ENCODE measurements at regions not wholly inside any gene's neighbourhood (a gene's known extent, or its start where the extent isn't known, plus 50 kb on each side); places are given as distances from the start of the nearest gene placed in this dataset.
"Not testable (repeated sequence)": the region's sequence is repeated elsewhere in the genome, so short reads cannot be mapped to it uniquely, and the experiment has no call there.

DNA sequence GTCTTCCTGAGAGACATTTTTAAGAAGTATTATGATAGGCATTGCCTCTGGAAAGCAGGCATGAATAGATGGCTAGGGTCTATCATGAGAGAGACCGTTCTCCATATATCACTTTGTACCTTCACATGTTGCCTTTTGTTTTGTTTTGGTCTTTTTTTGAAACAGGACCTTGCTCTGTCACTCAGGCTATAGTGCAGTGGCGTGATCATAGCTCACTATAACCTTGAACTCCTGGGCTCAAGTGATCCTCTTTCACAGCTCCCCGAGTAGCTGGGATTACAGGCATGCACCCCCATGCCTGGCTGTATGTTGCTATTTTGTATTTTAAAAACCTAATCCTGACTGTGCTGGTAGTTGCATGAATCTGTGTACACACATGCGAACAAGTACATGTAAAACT is 869.6 kb upstream of the DEFB115 start:
- H3K4me3 Mint-ChIP-seq; H3K9me3 Mint-ChIP-seq; H3K27ac Mint-ChIP-seq; intact Hi-C loops (cut with micrococcal nuclease); H3K27me3 Mint-ChIP-seq; H3K4me1 Mint-ChIP-seq (ENCODE audit: low read depth): not testable (repeated sequence)
- H3K36me3 Mint-ChIP-seq (ENCODE audit: low read depth) = peaks cover 45% of the 10 kb centered on the region

DNA sequence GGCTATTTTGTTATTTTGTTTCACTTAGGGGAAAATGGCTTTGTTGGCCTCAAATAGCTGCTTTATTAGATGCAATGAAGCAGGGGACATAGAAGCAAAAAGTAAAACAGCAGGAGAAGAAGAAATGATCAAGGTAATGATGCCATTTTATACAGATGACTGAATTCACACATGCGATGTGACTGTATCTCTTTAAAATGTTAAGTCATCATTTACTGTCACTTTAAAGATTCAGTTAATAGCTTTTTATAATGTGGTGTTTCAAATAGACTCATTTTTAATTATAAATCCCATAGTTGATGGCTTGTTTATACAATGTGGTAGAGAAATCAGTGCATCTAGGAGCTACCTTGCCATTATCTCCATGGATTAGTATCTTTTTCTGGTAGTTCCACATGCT is 863.9 kb upstream of the DEFB115 start:
- H3K4me3 Mint-ChIP-seq; intact Hi-C loops (cut with micrococcal nuclease); H3K27me3 Mint-ChIP-seq; H3K9me3 Mint-ChIP-seq; H3K4me1 Mint-ChIP-seq (ENCODE audit: low read depth); H3K27ac Mint-ChIP-seq: not testable (repeated sequence)
- H3K36me3 Mint-ChIP-seq (ENCODE audit: low read depth) = peaks cover 37% of the 10 kb centered on the region

DNA sequence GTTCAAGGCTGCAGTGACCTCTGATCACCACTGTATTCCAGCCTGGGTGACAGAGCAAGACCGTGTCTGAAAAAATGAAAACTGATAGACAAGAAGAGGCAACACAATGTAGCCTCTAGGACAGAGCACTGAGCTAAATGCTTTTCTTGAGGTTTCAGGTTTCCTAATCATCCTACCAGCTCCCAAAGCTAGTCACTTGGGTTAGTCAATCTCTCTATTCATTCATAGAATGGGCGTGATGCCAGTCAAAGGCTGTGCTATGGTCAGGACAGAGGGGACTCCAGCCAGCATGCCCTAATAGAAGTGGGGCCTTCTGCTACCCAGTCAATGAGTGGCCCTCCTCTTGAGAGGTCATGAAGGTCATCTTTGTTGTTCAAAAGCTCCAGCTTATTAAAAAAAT is 860.4 kb upstream of the DEFB115 start:
- intact Hi-C loops (cut with micrococcal nuclease); H3K27ac Mint-ChIP-seq; H3K4me1 Mint-ChIP-seq (ENCODE audit: low read depth); H3K27me3 Mint-ChIP-seq; H3K4me3 Mint-ChIP-seq: not testable (repeated sequence)
- Mint-ChIP-seq H3K36me3 (ENCODE audit: low read depth) (peaks cover 63% of the 10 kb centered on the region), H3K9me3 (peaks cover 19% of the 10 kb centered on the region)

GRCh38 chr20:30405061-30405460 is 852.4 kb upstream of the DEFB115 start:
- Mint-ChIP-seq H3K9me3 (peaks cover 53% of the 10 kb centered on the region), H3K36me3 (ENCODE audit: low read depth) (peaks cover 52% of the 10 kb centered on the region)
- H3K4me1 Mint-ChIP-seq (ENCODE audit: low read depth); H3K4me3 Mint-ChIP-seq; intact Hi-C loops (cut with micrococcal nuclease); H3K27ac Mint-ChIP-seq; H3K27me3 Mint-ChIP-seq: not testable (repeated sequence)

DNA sequence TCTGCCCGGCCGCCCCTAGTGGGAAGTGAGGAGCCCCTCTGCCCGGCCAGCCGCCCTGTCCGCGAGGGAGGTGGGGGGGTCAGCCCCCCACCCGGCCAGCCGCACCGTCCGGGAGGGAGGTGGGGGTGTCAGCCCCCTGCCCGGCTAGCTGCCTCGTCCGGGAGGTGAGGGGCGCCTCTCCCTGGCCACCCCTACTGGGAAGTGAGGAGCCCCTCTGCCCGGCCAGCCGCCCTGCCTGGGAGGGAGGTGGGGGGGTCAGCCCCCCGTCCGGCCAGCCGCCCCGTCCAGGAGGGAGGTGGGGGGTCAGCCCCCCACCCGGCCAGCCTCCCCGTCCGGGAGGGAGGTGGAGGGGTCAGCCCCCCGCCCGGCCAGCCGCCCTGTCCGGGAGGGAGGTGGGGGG is 851.9 kb upstream of the DEFB115 start:
- H3K4me1 Mint-ChIP-seq (ENCODE audit: low read depth); H3K27me3 Mint-ChIP-seq; H3K4me3 Mint-ChIP-seq; intact Hi-C loops (cut with micrococcal nuclease); H3K27ac Mint-ChIP-seq: not testable (repeated sequence)
- Mint-ChIP-seq H3K36me3 (ENCODE audit: low read depth) (peaks cover 47% of the 10 kb centered on the region), H3K9me3 (peaks cover 55% of the 10 kb centered on the region)

- H3K4me1 Mint-ChIP-seq (ENCODE audit: low read depth); H3K27me3 Mint-ChIP-seq; intact Hi-C loops (cut with micrococcal nuclease): not testable (repeated sequence)
These were observed 851.1 kb upstream of the DEFB115 start for GRCh38 chr20:30406370-30406769.

DNA sequence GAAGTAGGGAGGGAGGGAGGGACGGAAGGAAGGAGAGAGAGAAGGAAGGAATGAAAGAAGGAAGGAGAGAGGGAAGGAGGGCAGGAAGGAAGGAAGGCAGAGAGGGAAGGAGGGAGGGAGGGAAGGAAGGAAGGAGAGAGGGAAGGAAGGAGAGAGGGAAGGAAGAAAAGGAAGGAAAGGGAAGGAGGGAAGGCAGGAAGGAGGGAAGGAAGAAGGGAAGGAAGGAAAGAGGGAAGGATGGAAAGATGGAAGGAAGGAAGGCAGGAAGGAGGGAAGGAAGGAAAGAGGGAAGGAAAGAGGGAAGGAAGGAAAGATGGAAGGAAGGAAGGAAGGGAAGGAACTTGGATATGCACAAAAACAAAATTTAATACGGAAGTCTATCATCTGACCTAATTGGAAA is 844.5 kb upstream of the DEFB115 start:
- H3K27ac Mint-ChIP-seq = no peak overlapping the region
- no peaks in the 10 kb centered on the region for H3K4me1 Mint-ChIP-seq (ENCODE audit: low read depth)
- no peaks in the 10 kb centered on the region for H3K36me3 Mint-ChIP-seq (ENCODE audit: low read depth)
- H3K4me3 Mint-ChIP-seq = no peak overlapping the region
- peaks cover 48% of the 10 kb centered on the region for H3K9me3 Mint-ChIP-seq
- H3K27me3 Mint-ChIP-seq = no peaks in the 10 kb centered on the region
- intact Hi-C loops (cut with micrococcal nuclease) = no loop called here

More at GRCh38 chr20:30406370-30406769, 851.1 kb upstream of the DEFB115 start:
- not testable (repeated sequence) for H3K4me3 Mint-ChIP-seq, H3K27ac Mint-ChIP-seq
- Mint-ChIP-seq H3K36me3 (ENCODE audit: low read depth) (peaks cover 39% of the 10 kb centered on the region), H3K9me3 (peaks cover 55% of the 10 kb centered on the region)

GRCh38 chr20:30417387-30417786 is 840.1 kb upstream of the DEFB115 start:
- H3K27me3 Mint-ChIP-seq; H3K4me3 Mint-ChIP-seq; intact Hi-C loops (cut with micrococcal nuclease); H3K36me3 Mint-ChIP-seq (ENCODE audit: low read depth); H3K4me1 Mint-ChIP-seq (ENCODE audit: low read depth); H3K27ac Mint-ChIP-seq: not testable (repeated sequence)
- H3K9me3 Mint-ChIP-seq = peaks cover 15% of the 10 kb centered on the region

DNA sequence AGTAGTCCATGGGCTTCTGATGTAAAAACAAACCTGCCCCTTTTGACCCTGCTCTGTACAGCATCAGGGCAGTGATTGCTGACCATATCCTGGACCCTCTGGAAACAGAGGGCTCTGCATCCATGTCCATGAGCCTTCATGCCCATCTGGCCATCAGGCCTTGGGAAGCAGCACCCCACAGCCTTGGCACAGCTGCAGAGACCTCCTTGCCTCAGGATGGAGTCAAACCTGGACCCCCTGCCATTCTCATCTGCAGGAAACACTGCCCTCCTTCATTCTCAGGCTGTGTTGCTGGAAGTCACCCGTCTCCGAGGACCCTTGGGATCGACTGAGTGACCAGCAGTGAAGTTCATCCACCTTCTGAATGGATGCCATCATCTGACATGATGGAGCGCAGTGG is 839.1 kb upstream of the DEFB115 start:
- H3K27me3 Mint-ChIP-seq; H3K27ac Mint-ChIP-seq; intact Hi-C loops (cut with micrococcal nuclease); H3K9me3 Mint-ChIP-seq; H3K4me3 Mint-ChIP-seq; H3K36me3 Mint-ChIP-seq (ENCODE audit: low read depth); H3K4me1 Mint-ChIP-seq (ENCODE audit: low read depth): not testable (repeated sequence)

- Mint-ChIP-seq H3K9me3 (peaks cover 12% of the 10 kb centered on the region), H3K4me1 (ENCODE audit: low read depth) (no peaks in the 10 kb centered on the region), H3K4me3 (no peak overlapping the region), H3K36me3 (ENCODE audit: low read depth) (no peaks in the 10 kb centered on the region), H3K27ac (no peak overlapping the region), H3K27me3 (no peaks in the 10 kb centered on the region)
- intact Hi-C loops (cut with micrococcal nuclease) = no loop called here
These were observed 838.0 kb upstream of the DEFB115 start for GRCh38 chr20:30419466-30419865.

- H3K4me1 Mint-ChIP-seq (ENCODE audit: low read depth); H3K4me3 Mint-ChIP-seq; H3K27ac Mint-ChIP-seq; intact Hi-C loops (cut with micrococcal nuclease); H3K27me3 Mint-ChIP-seq; H3K36me3 Mint-ChIP-seq (ENCODE audit: low read depth): not testable (repeated sequence)
- peaks cover 15% of the 10 kb centered on the region for H3K9me3 Mint-ChIP-seq
These were observed 837.5 kb upstream of the DEFB115 start for GRCh38 chr20:30419871-30420420.

Data from dendritic cell treated with granulocyte-macrophage colony-stimulating factor and Interleukin-4, amounts not matched to agents 40 ng/mL and 50 ng/mL, for 4 days (primary cell).